ENCODE measurements at regions not wholly inside any gene's neighbourhood (a gene's known extent, or its start where the extent isn't known, plus 50 kb on each side); places are given as distances from the start of the nearest gene placed in this dataset.

GRCh38 chr18:51248685-51249084, 51.2 kb upstream of the MEX3C start:
- Histone ChIP-seq H3K27ac (no peak overlapping the region), H3K4me3 (no peak overlapping the region), H3K4me1 (ENCODE audit: control insufficient read depth in 1 of 2, low read depth in 2 of 2) (no peaks in the 10 kb centered on the region), H3K9me3 (no peaks in the 10 kb centered on the region), H3K27me3 (replicated peaks; ENCODE audit: insufficient read depth) (no peaks in the 10 kb centered on the region), H3K36me3 (no peaks in the 10 kb centered on the region)
- no peak for TF ChIP-seq CTCF (IDR thresholded peaks at IDR 0.05)
- ATAC-seq (ENCODE audit: insufficient number of reproducible peaks, low FRiP score, low read depth) (no peak), DNase-seq (ENCODE audit: low spot score) (no peak)

- no peaks in the 10 kb centered on the region for H3K27me3 ChIP-seq (replicated peaks; ENCODE audit: insufficient read depth)
- H3K4me3 ChIP-seq: no peak overlapping the region
- no peaks in the 10 kb centered on the region for H3K36me3 ChIP-seq
- ATAC-seq (ENCODE audit: insufficient number of reproducible peaks, low FRiP score, low read depth): no peak
- TF ChIP-seq CTCF (IDR thresholded peaks at IDR 0.05): no peak
- DNase-seq (ENCODE audit: low spot score): no peak
- H3K27ac ChIP-seq: no peak overlapping the region
- H3K9me3 ChIP-seq: no peaks in the 10 kb centered on the region
- no peaks in the 10 kb centered on the region for H3K4me1 ChIP-seq (ENCODE audit: control insufficient read depth in 1 of 2, low read depth in 2 of 2)
Measured at GRCh38 chr18:51250006-51250405, 52.5 kb upstream of the MEX3C start.

- DNase-seq (ENCODE audit: low spot score) (no peak), ATAC-seq (ENCODE audit: insufficient number of reproducible peaks, low FRiP score, low read depth) (no peak)
- TF ChIP-seq CTCF (IDR thresholded peaks at IDR 0.05): no peak
- Histone ChIP-seq H3K4me1 (ENCODE audit: control insufficient read depth in 1 of 2, low read depth in 2 of 2) (no peaks in the 10 kb centered on the region), H3K36me3 (no peaks in the 10 kb centered on the region), H3K27ac (no peak overlapping the region), H3K9me3 (no peaks in the 10 kb centered on the region), H3K27me3 (replicated peaks; ENCODE audit: insufficient read depth) (no peaks in the 10 kb centered on the region), H3K4me3 (no peak overlapping the region)
Measured at GRCh38 chr18:51250458-51251024, 53.1 kb upstream of the MEX3C start.

GRCh38 chr18:51251625-51252024, 54.1 kb upstream of the MEX3C start:
- H3K27ac ChIP-seq: no peak overlapping the region
- no peak for ATAC-seq (ENCODE audit: insufficient number of reproducible peaks, low FRiP score, low read depth)
- TF ChIP-seq CTCF (IDR thresholded peaks at IDR 0.05): no peak
- no peaks in the 10 kb centered on the region for H3K36me3 ChIP-seq
- no peaks in the 10 kb centered on the region for H3K9me3 ChIP-seq
- H3K27me3 ChIP-seq (replicated peaks; ENCODE audit: insufficient read depth): no peaks in the 10 kb centered on the region
- H3K4me3 ChIP-seq: no peak overlapping the region
- no peak for DNase-seq (ENCODE audit: low spot score)
- no peaks in the 10 kb centered on the region for H3K4me1 ChIP-seq (ENCODE audit: control insufficient read depth in 1 of 2, low read depth in 2 of 2)

- no peak for DNase-seq (ENCODE audit: low spot score)
- no peaks in the 10 kb centered on the region for H3K27me3 ChIP-seq (replicated peaks; ENCODE audit: insufficient read depth)
- no peaks in the 10 kb centered on the region for H3K4me1 ChIP-seq (ENCODE audit: control insufficient read depth in 1 of 2, low read depth in 2 of 2)
- ATAC-seq (ENCODE audit: insufficient number of reproducible peaks, low FRiP score, low read depth): no peak
- H3K9me3 ChIP-seq: no peaks in the 10 kb centered on the region
- H3K27ac ChIP-seq: no peak overlapping the region
- TF ChIP-seq CTCF (IDR thresholded peaks at IDR 0.05): no peak
- H3K36me3 ChIP-seq: no peaks in the 10 kb centered on the region
- no peak overlapping the region for H3K4me3 ChIP-seq
Measured at GRCh38 chr18:51253476-51253875, 56.0 kb upstream of the MEX3C start.

Data from thoracic aorta (tissue), 2 donors.